ENCODE measurements at regions not wholly inside any gene's neighbourhood (a gene's known extent, or its start where the extent isn't known, plus 50 kb on each side); places are given as distances from the start of the nearest gene placed in this dataset.

- no peak for DNase-seq
Measured at GRCh38 chrX:125006704-125007103, 313.0 kb upstream of the TEX13C start.

DNA sequence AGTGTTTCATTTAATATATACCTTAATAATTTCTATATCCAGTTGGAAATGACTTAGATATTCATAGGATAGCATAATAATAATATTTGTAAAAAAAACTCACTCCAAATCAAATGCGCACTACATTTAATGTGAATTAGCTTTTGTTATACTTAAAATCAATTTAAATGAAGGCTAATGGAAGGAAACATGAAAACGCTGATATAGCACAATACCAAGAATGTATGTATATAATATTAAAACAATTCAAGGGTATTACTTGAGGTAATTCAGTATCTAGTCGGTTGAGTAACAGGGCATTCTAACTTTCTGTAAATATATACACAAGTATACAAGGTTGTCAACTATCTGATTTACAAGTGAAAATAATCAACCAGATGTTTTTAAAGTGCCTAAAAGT lies 307.1 kb upstream of the TEX13C start:
- DNase-seq = no peak

GRCh38 chrX:125029131-125029530 lies 290.5 kb upstream of the TEX13C start:
- no peak for DNase-seq
